ENCODE measurements at regions not wholly inside any gene's neighbourhood (a gene's known extent, or its start where the extent isn't known, plus 50 kb on each side); places are given as distances from the start of the nearest gene placed in this dataset.

DNA sequence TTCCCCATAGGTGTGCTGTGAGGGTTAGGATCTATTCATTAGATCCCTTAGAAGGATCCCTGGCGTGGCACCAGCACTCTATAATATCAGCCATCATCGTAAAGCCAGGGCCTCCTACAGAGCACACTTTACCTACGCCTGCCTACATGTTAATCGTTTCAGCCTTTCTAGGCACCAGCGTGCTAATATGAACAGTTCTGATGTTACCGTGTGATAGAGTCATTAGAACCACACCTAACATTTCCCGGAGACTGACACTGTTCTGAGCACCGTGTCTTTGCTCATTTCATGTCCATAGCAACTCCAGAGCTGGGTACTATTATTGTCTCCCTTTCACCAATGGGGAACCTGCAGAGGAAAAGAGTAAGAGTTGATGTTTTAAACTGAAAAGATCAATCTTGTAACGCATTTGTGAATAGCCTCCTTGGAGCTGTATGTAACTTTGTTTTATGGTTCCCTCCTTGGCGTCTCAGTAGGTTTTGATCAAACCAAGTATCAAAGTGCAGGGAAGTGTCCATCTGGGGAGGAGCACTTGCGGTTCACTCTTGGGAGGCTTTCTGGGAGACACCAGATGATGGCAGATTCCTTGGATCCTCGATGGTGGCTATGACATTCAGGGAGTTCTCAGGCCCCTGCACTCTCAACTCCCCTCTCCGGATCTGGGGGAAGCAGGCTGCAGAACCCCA, 73.8 kb upstream of the KCNG1 start:
- no peak for DNase-seq (ENCODE audit: low read depth)

- no peak for DNase-seq (ENCODE audit: low read depth)
Measured at GRCh38 chr20:51095633-51096521, 73.0 kb upstream of the KCNG1 start.

DNA sequence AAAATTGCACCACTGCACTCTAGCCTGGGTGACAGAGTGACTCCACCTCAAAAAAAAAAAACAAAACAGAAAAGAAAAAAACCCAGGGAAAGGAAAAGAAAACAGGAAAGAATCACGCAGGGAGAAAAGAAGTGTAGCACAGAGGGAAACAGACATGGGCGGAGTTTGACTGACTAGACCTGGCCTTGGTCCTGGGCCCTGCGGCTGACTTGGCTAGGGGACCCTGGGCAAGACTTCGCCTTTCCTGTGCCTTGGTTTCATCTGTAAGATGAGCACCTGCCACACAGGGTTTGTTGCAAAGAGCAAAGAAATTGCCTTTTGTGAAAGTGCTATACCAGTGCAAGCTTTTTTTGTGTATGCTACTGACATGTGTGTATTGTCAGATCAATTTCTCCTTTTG, 71.3 kb upstream of the KCNG1 start:
- DNase-seq (ENCODE audit: low read depth) = no peak

- DNase-seq (ENCODE audit: low read depth) = no peak
Measured at GRCh38 chr20:51093240-51093763, 70.4 kb upstream of the KCNG1 start.

- DNase-seq (ENCODE audit: low read depth) = no peak
Measured at GRCh38 chr20:51092338-51092737, 69.4 kb upstream of the KCNG1 start.

DNA sequence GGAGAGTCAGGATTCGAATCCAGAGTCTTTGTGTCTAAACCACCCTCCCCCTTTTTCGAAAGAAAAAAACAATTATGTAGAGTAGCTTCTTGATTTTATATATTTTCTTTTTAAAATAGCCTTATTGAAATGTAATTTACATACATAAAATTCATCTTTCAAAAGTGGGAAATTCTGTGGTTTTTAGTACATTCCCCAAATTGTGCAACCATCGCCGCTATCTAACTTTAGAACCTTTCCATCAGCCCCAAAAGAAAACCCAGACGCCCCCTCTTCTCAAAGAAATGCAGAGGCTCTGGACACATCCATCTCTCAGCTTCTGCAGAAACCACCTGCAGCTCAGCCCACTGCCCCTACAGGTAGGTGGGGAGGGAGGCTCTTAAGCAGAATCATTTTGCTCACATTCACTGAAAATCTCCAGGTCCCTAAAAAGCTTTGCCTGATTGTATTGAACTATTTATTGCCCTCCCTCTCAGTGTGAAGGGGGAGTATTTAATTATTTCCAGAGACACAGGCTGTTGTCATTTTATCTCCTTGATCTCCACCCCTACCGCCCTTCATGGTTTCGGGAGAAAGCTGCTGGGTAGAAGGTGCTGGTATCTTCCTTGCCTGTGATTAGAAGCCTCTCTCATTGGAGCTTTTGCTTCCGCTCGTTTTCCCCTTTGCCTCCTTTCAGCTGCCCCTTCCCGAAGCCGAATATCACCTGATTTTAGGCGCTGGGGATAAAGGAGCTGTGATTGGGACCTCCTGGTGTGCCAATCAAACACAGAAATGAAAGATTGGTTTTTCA, 68.7 kb upstream of the KCNG1 start:
- DNase-seq (ENCODE audit: low read depth) = no peak

DNA sequence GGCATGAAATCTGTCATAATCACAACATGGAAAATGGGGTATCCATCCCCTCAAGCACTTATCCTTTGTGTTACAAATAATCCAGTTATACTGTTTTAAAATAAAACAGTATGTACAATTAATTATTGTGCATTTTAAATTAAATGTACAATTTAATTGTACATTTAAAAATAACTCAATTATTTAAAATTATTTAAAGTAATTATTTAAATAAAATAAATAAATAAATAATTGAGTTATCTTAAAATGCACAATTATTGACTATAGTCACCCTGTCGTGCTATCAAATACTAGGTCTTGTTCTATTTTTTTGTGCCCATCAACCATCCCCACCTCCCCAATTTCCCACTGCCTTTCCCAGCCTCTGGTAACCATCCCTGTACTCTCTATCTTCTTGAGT, 66.9 kb upstream of the KCNG1 start:
- no peak for DNase-seq (ENCODE audit: low read depth)

- DNase-seq (ENCODE audit: low read depth) = no peak
Measured at GRCh38 chr20:51089272-51089781, 66.4 kb upstream of the KCNG1 start.

DNA sequence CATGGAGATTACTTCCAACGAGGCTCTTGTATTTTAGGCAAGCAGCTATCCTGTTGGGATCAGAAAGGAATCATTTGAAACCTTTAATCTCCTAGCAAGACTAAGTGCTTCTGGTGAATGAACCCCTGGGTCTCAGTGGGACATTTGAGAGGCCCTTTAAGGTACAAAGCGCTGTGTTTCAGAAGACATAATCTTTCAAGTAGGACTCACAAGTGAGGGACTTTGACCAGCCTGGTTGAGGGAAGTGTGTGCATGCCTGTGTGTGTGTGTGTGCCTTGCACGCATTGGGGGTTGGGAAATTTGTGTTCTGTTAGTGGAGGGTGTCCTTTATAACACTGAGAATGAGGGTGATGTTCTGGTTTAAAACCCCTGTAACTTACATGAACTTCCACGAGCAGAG, 64.4 kb upstream of the KCNG1 start:
- no peak for DNase-seq (ENCODE audit: low read depth)

- DNase-seq (ENCODE audit: low read depth) = no peak
Measured at GRCh38 chr20:51085769-51086168, 62.9 kb upstream of the KCNG1 start.

- no peak for DNase-seq (ENCODE audit: low read depth)
Measured at GRCh38 chr20:51084593-51085377, 61.9 kb upstream of the KCNG1 start.

DNA sequence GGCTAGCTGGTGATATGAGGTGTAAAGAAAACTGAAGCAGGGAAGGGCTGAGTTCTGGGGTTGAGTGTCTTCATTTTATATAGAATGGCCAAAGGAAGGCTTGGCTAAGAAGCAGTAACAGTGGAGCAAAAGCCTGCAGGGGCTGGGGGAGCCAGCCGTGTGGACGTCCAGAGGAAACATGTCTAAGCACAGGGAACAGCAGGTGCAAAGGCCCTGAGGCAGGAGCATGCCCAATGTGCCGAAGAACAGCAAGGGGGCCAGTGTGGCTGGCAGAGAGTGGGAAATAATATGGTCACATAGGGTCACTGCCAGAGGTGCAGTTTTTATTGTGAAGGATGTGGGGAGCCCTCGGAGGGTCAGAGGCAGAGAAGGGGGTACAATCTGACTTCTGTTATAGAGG, 60.5 kb upstream of the KCNG1 start:
- no peak for DNase-seq (ENCODE audit: low read depth)

GRCh38 chr20:51082988-51083387, 60.1 kb upstream of the KCNG1 start:
- no peak for DNase-seq (ENCODE audit: low read depth)

GRCh38 chr20:51080516-51080915, 57.6 kb upstream of the KCNG1 start:
- no peak for DNase-seq (ENCODE audit: low read depth)

- DNase-seq (ENCODE audit: low read depth) = no peak
Measured at GRCh38 chr20:51079488-51079887, 56.6 kb upstream of the KCNG1 start.

- DNase-seq (ENCODE audit: low read depth) = no peak
Measured at GRCh38 chr20:51077686-51078060, 54.8 kb upstream of the KCNG1 start.

GRCh38 chr20:51076786-51077685, 54.1 kb upstream of the KCNG1 start:
- DNase-seq (ENCODE audit: low read depth) = no peak

- no peak for DNase-seq (ENCODE audit: low read depth)
Measured at GRCh38 chr20:51074062-51074461, 51.2 kb upstream of the KCNG1 start.

Data from HS-27A (cell line).